Tibial artery (tissue), 4 donors: ENCODE measurements at regions not wholly inside any gene's neighbourhood (a gene's known extent, or its start where the extent isn't known, plus 50 kb on each side); places are given as distances from the start of the nearest gene placed in this dataset.

Experiments
- DNase-seq, 2 donors: peaks; one replicate each; pipeline ENCODE4 v3.0.0-alpha.2; 2019
- H3K27ac ChIP-seq, 2 donors: fragments of 200-600 bp; sonication (generic) in 1 of 2; 1 replicate in 1 of 2; 2 replicates in 1 of 2; pipeline ENCODE4 v1.5.1; 2018 to 2019; ENCODE audit warnings: mild to moderate bottlenecking in 1 of 2
- H3K27me3 ChIP-seq, 2 donors: fragments of 200-600 bp; sonication (generic) in 1 of 2; one replicate each; pipeline versions ENCODE4 v1.5.1 to v1.6.0; 2016 to 2019
- H3K36me3 ChIP-seq, 3 donors: fragments of 200-600 bp; sonication (generic) in 2 of 3; one replicate each; pipeline ENCODE4 v1.5.1; 2016 to 2019; ENCODE audit warnings: mild to moderate bottlenecking in 2 of 3
- H3K4me1 ChIP-seq, 4 donors: fragments of 200-600 bp; sonication (generic) in 2 of 4; 1 replicate in 3 of 4; 2 replicates in 1 of 4; pipeline ENCODE4 v1.5.1; 2016 to 2019
- H3K4me3 ChIP-seq, 2 donors: fragments of 200-600 bp; sonication (generic) in 1 of 2; 1 replicate in 1 of 2; 2 replicates in 1 of 2; pipeline ENCODE4 v1.5.1; 2018 to 2019; ENCODE audit warnings: mild to moderate bottlenecking in 2 of 2
- H3K9me3 ChIP-seq, 3 donors: fragments of 200-600 bp; sonication (generic) in 1 of 3; one replicate each; pipeline ENCODE4 v1.5.1; 2016 to 2019
- intact Hi-C: fragments of 100-400 bp; cut with DNase I; formaldehyde crosslinking; loops from one replicate; pipeline ENCODE4 v1.15.0; 2023; ENCODE audit warnings: low total_unique reads
- TF ChIP-seq, protein P1 (sequence below), 2 experiments: fragments of 200-600 bp in 1 of 2; fragments of 450-650 bp in 1 of 2; IDR thresholded peaks; one replicate each; pipeline ENCODE4 v1.5.1; 2017 to 2019; ENCODE audit warnings: antibody characterized with exemption in 2 of 2, mild to moderate bottlenecking in 1 of 2, moderate library complexity in 1 of 2

GRCh38 chr5:126094991-126095390 is 328.2 kb upstream of the GRAMD2B start:
- no peak overlapping the region for H3K27ac ChIP-seq
- H3K4me1 ChIP-seq = no peaks in the 10 kb centered on the region
- no peak for DNase-seq
- H3K27me3 ChIP-seq = no peaks in the 10 kb centered on the region
- H3K36me3 ChIP-seq = no peaks in the 10 kb centered on the region
- no peak overlapping the region for H3K4me3 ChIP-seq
- TF ChIP-seq, protein P1, sequence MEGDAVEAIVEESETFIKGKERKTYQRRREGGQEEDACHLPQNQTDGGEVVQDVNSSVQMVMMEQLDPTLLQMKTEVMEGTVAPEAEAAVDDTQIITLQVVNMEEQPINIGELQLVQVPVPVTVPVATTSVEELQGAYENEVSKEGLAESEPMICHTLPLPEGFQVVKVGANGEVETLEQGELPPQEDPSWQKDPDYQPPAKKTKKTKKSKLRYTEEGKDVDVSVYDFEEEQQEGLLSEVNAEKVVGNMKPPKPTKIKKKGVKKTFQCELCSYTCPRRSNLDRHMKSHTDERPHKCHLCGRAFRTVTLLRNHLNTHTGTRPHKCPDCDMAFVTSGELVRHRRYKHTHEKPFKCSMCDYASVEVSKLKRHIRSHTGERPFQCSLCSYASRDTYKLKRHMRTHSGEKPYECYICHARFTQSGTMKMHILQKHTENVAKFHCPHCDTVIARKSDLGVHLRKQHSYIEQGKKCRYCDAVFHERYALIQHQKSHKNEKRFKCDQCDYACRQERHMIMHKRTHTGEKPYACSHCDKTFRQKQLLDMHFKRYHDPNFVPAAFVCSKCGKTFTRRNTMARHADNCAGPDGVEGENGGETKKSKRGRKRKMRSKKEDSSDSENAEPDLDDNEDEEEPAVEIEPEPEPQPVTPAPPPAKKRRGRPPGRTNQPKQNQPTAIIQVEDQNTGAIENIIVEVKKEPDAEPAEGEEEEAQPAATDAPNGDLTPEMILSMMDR (IDR thresholded peaks at IDR 0.05) = no peak
- intact Hi-C loops = no loop called here
- no peaks in the 10 kb centered on the region for H3K9me3 ChIP-seq

DNA sequence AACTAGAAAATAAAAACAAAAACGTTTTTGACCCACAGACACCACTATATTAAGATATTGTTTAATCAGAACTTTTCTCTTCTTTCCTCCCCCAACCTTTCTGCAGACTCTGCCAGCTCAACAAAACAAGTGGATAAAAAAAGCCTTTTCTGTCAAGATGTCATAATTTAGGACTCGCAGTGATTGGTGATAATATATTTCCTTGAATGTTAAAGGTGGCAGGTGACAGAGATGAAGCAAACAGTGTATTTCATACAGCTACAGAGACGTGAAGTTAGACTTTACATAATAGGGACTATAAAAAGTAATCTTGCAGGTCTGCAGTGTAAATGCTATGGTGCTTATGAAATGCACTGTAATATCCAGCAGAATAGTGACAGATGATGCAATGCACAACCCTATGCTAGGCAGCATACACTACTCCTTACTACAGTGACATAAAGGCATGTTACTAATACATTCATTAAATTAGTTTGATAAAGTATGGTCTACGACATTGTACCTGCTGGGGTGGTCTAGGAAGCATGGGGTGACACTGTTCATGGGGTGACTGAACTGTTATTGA is 326.7 kb upstream of the GRAMD2B start:
- H3K27me3 ChIP-seq = no peaks in the 10 kb centered on the region
- no peaks in the 10 kb centered on the region for H3K4me1 ChIP-seq
- H3K27ac ChIP-seq = no peak overlapping the region
- H3K9me3 ChIP-seq = no peaks in the 10 kb centered on the region
- TF ChIP-seq, protein P1 (IDR thresholded peaks at IDR 0.05) = no peak
- intact Hi-C loops = no loop called here
- H3K36me3 ChIP-seq = no peaks in the 10 kb centered on the region
- DNase-seq = no peak
- no peak overlapping the region for H3K4me3 ChIP-seq

GRCh38 chr5:126097876-126098275 is 325.3 kb upstream of the GRAMD2B start:
- H3K27ac ChIP-seq = no peak overlapping the region
- intact Hi-C loops = no loop called here
- H3K4me1 ChIP-seq = no peaks in the 10 kb centered on the region
- no peak overlapping the region for H3K4me3 ChIP-seq
- H3K27me3 ChIP-seq = no peaks in the 10 kb centered on the region
- H3K36me3 ChIP-seq = no peaks in the 10 kb centered on the region
- H3K9me3 ChIP-seq = no peaks in the 10 kb centered on the region
- TF ChIP-seq, protein P1 (IDR thresholded peaks at IDR 0.05) = no peak
- no peak for DNase-seq

DNA sequence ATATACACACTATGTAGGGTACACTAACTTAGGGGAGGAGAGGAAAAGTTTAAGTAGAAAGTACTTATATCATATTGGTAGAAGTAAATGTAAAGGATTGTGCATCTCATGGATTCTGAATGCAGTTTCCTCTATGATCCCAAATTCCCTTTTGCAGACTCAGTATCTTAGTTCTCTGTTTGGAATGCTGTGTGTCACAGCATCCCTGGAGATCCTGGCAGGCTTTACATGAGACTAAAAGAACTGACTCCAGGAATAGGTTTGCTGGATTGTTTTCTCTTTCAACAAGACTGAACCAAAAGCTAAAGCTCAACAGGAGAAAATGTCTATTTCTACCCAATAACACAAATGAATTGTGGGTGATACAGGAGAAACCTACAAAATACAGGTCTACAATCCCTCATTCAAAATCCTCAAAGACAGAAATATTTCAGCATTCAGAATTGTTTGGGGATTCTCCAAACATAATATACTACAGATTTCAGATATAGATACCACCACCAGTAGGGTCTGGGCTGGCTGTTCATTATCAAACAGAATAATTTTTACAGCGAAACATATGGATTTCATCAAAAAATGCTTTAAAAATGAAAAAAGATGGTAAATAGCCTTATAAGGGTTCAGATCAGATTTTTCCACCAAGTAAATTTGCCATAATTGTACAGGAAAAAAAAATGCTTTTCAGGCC is 324.7 kb upstream of the GRAMD2B start:
- no peaks in the 10 kb centered on the region for H3K27me3 ChIP-seq
- H3K36me3 ChIP-seq = no peaks in the 10 kb centered on the region
- no peaks in the 10 kb centered on the region for H3K9me3 ChIP-seq
- DNase-seq = no peak
- no peak overlapping the region for H3K27ac ChIP-seq
- no peak overlapping the region for H3K4me3 ChIP-seq
- intact Hi-C loops = no loop called here
- TF ChIP-seq, protein P1 (IDR thresholded peaks at IDR 0.05) = no peak
- no peaks in the 10 kb centered on the region for H3K4me1 ChIP-seq

DNA sequence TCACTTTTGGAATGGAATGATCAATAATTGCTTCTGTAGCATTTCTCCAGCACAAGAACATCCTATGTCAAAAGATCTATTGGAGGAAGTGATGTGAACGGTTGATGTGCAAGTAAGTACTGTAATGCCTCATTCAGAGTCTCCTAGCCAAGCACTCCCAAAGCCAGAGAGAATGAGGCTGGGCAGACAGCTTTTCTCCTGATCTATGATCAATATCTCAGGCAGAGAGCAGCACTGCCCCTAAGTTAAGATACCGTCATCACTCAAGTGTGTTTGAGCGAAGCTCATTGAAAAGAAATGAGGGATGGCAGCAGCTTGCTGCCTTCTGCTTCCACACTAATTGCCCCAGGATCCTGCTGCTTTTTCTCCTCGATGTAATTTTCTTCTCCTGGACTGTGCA is 324.1 kb upstream of the GRAMD2B start:
- Histone ChIP-seq H3K27ac (no peak overlapping the region), H3K4me3 (no peak overlapping the region), H3K36me3 (no peaks in the 10 kb centered on the region), H3K27me3 (no peaks in the 10 kb centered on the region), H3K4me1 (no peaks in the 10 kb centered on the region), H3K9me3 (no peaks in the 10 kb centered on the region)
- TF ChIP-seq, protein P1 (IDR thresholded peaks at IDR 0.05) = no peak
- intact Hi-C loops = no loop called here
- no peak for DNase-seq
